Stimulated activated naive CD8-positive, alpha-beta T cell treated with anti-CD3 and anti-CD28 coated beads, Interleukin-15, amount 100 ng/mL, for 72 hours (primary cell): ENCODE measurements at regions not wholly inside any gene's neighbourhood (a gene's known extent, or its start where the extent isn't known, plus 50 kb on each side); places are given as distances from the start of the nearest gene placed in this dataset.
"Not testable (repeated sequence)": the region's sequence is repeated elsewhere in the genome, so short reads cannot be mapped to it uniquely, and the experiment has no call there.

ENCODE experiments used
- ATAC-seq: fragments of 150-1000 bp; cut with Tn5 transposase; 2 replicates; pipeline ENCODE4 v1.10.0; 2021; ENCODE audit warnings: mild to moderate bottlenecking, moderate library complexity
- DNase-seq, 2 donors: peaks; one replicate each; pipeline ENCODE4 v3.0.0; 2021 to 2022
- H3K27ac Mint-ChIP-seq, 2 donors: one replicate each; pipeline ENCODE4 v1.8.0; 2022; ENCODE audit warnings: mild to moderate bottlenecking in 2 of 2, mixed read lengths in 2 of 2, moderate library complexity in 2 of 2
- H3K27me3 Mint-ChIP-seq: one replicate; pipeline ENCODE4 v1.8.0; 2022; ENCODE audit warnings: mixed read lengths
- H3K4me1 Mint-ChIP-seq: one replicate; pipeline ENCODE4 v1.8.0; 2022; ENCODE audit warnings: mild to moderate bottlenecking, mixed read lengths
- H3K4me3 Mint-ChIP-seq, 2 donors: one replicate each; pipeline ENCODE4 v1.8.0; 2022; ENCODE audit warnings: mild to moderate bottlenecking in 2 of 2, mixed read lengths in 2 of 2, moderate library complexity in 1 of 2
- H3K9me3 Mint-ChIP-seq, 2 donors: one replicate each; pipeline ENCODE4 v1.8.0; 2022; ENCODE audit warnings: mixed read lengths in 2 of 2

GRCh38 chr14:25351269-25351668 is 301.3 kb upstream of the STXBP6 start:
- Mint-ChIP-seq H3K9me3 (peaks cover 0 to 6% of the 10 kb centered on the region in 2 donors), H3K27ac (no peak overlapping the region), H3K4me3 (no peak overlapping the region), H3K27me3 (no peaks in the 10 kb centered on the region), H3K4me1 (no peaks in the 10 kb centered on the region)
- ATAC-seq (no peak), DNase-seq (no peak)

DNA sequence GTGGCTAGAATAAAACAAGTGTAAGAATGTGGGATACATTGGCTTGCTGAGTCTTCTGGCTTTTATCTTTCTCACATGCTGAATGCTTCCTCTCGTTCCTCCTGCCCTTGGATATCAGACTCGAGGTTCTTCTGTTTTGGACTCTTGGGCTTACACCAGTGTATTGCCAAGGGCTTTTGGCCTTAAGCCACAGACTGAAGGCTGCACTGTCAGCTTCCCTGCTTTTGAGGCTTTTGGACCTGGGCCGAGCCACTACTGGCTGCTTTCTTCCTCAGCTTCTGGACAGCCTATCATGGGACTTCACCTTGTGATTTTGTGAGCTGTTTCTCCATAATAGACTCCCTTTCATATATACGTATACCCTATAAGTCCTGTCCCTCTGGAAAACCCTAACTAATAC is 300.9 kb upstream of the STXBP6 start:
- Mint-ChIP-seq H3K27me3 (no peaks in the 10 kb centered on the region), H3K9me3 (peaks cover 0 to 6% of the 10 kb centered on the region in 2 donors), H3K4me3 (no peak overlapping the region), H3K27ac (no peak overlapping the region), H3K4me1 (no peaks in the 10 kb centered on the region)
- ATAC-seq (no peak), DNase-seq (no peak)

GRCh38 chr14:25350021-25350420 is 300.1 kb upstream of the STXBP6 start:
- Mint-ChIP-seq H3K4me1 (no peaks in the 10 kb centered on the region), H3K4me3 (no peak overlapping the region), H3K27ac (no peak overlapping the region), H3K9me3 (peaks cover 3 to 6% of the 10 kb centered on the region in 2 donors), H3K27me3 (no peaks in the 10 kb centered on the region)
- ATAC-seq (no peak), DNase-seq (no peak)

DNA sequence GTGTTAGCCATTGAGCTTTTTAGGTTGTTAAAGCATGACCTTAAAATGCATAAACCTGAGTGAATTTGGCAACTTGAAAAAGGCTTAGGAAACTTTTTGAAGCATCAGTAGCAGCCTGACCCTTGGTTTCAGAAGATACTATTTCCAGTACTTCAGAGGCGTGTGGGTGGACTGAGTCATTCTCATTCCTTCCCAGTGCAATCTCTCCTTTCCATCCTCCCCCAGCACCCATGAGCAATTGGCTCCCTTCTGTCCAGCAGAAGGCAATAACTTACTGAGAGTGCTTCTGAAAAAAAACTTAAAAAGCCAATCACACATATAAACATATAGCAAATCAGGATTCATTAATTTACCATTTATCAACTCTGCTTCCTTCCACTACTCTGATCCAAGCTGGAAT is 299.3 kb upstream of the STXBP6 start:
- no peak overlapping the region for H3K27ac Mint-ChIP-seq
- H3K27me3 Mint-ChIP-seq: no peaks in the 10 kb centered on the region
- DNase-seq: no peak
- ATAC-seq: no peak
- H3K4me1 Mint-ChIP-seq: no peaks in the 10 kb centered on the region
- peaks cover 6 to 10% of the 10 kb centered on the region in 2 donors for H3K9me3 Mint-ChIP-seq
- H3K4me3 Mint-ChIP-seq: no peak overlapping the region

- DNase-seq (no peak), ATAC-seq (no peak)
- H3K4me1 Mint-ChIP-seq: no peaks in the 10 kb centered on the region
- H3K27ac Mint-ChIP-seq: no peak overlapping the region
- H3K27me3 Mint-ChIP-seq: no peaks in the 10 kb centered on the region
- H3K4me3 Mint-ChIP-seq: no peak overlapping the region
- H3K9me3 Mint-ChIP-seq: peaks cover 22 to 41% of the 10 kb centered on the region in 2 donors
These were observed 290.9 kb upstream of the STXBP6 start for GRCh38 chr14:25340882-25341281.

GRCh38 chr14:25322784-25323183 is 272.8 kb upstream of the STXBP6 start:
- DNase-seq: no peak
- H3K4me3 Mint-ChIP-seq: no peak overlapping the region
- no peaks in the 10 kb centered on the region for H3K4me1 Mint-ChIP-seq
- H3K27me3 Mint-ChIP-seq: no peaks in the 10 kb centered on the region
- no peak for ATAC-seq
- no peak overlapping the region for H3K27ac Mint-ChIP-seq
- H3K9me3 Mint-ChIP-seq: peaks cover 0 to 5% of the 10 kb centered on the region in 2 donors

- ATAC-seq, DNase-seq, H3K27ac Mint-ChIP-seq, H3K9me3 Mint-ChIP-seq, H3K27me3 Mint-ChIP-seq, H3K4me1 Mint-ChIP-seq, H3K4me3 Mint-ChIP-seq: not testable (repeated sequence)
These were observed 266.1 kb upstream of the STXBP6 start for GRCh38 chr14:25316007-25316406.

DNA sequence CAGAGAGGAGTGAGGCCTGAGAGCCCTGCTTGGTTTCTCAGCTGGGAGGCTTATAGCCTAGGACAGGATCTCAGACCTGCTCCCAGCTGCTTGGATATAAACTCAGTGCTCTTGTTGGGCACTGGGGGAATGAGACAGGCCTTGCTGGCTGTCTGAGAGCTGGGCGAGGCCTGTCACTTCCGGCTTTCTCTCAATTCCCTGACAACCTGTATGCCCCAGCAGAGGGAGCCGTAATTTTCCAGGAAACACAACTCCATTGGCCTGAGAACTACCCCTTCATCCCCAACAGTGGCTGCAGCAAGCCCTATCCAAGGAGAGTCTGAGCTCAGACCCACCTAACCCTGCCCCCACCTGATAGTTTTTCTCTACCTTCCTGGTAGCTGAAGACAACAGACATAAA is 258.3 kb upstream of the STXBP6 start:
- Mint-ChIP-seq H3K27me3 (no peaks in the 10 kb centered on the region), H3K4me3 (no peak overlapping the region), H3K4me1 (no peaks in the 10 kb centered on the region), H3K9me3 (peaks cover 0 to 8% of the 10 kb centered on the region in 2 donors), H3K27ac (peak overlapping the region in 1 of 2 donors; percentile 51)
- ATAC-seq (no peak), DNase-seq (no peak)

- no peak for DNase-seq
- ATAC-seq: no peak
- Mint-ChIP-seq H3K4me1 (no peaks in the 10 kb centered on the region), H3K4me3 (no peak overlapping the region), H3K27ac (no peak overlapping the region), H3K27me3 (no peaks in the 10 kb centered on the region), H3K9me3 (peaks cover 0 to 8% of the 10 kb centered on the region in 2 donors)
These were observed 254.0 kb upstream of the STXBP6 start for GRCh38 chr14:25303934-25304333.

DNA sequence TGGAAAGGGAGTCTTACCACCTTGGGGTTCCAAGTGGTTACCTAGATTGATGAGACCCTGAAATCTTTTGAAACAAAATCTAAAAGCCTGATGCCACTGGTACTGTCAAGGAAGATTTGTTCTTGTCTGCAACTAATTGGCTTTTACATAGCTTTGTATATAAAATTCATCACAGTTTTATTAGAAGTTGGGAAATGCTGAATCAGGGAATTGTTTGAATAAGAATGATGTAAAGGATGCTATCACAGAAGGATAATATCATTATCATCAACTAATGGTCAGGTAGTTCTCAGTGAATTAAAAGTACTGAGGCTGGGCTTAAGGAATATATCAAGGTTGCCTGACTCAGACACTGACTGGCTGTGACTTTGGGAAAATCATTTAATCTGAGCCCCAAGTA is 248.3 kb upstream of the STXBP6 start:
- Mint-ChIP-seq H3K4me1 (no peaks in the 10 kb centered on the region), H3K4me3 (no peak overlapping the region), H3K9me3 (no peaks in the 10 kb centered on the region), H3K27me3 (no peaks in the 10 kb centered on the region), H3K27ac (no peak overlapping the region)
- ATAC-seq (no peak), DNase-seq (no peak)

DNA sequence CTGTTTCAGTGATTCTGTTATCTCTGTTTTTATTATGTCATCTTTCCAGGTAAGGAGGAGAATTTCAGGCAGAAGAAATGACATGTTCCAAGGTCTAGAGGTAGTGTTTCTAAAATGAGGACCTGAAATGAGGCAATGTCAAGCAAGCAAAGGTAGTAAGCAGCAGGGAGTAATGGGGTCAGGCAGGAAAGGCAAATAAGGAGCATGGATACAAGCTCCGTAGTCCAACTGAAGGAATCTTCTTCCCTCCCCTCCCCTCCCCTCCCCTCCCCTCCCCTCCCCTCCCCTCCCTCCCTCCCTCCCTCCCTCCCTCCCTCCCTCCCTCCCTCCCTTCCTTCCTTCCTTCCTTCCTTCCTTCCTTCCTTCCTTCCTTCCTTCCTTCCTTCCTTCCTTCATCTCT is 240.2 kb upstream of the STXBP6 start:
- not testable (repeated sequence) for ATAC-seq, H3K9me3 Mint-ChIP-seq, H3K27ac Mint-ChIP-seq, H3K4me1 Mint-ChIP-seq, H3K27me3 Mint-ChIP-seq, DNase-seq, H3K4me3 Mint-ChIP-seq

DNA sequence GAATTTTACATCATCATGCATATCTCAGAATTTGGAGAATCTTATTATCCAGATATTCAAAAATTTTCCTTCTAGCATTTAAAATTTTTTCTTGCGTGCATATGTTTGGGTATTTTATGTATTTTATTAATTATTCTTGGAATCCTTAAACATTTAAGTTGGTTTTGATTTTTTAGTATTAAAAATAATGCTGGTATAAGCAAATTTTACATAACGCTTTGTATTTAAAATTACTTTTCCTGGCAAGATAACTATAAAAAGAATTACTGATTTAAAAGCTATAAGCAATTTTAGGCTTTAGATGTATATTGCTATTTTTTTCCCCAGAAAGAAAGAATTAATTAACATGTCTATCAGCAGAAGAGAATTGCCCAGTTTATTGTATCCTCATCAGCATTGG is 224.6 kb upstream of the STXBP6 start:
- DNase-seq (no peak), ATAC-seq (no peak)
- Mint-ChIP-seq H3K27me3 (no peaks in the 10 kb centered on the region), H3K27ac (no peak overlapping the region), H3K4me3 (no peak overlapping the region), H3K9me3 (peaks cover 0 to 4% of the 10 kb centered on the region in 2 donors), H3K4me1 (no peaks in the 10 kb centered on the region)

DNA sequence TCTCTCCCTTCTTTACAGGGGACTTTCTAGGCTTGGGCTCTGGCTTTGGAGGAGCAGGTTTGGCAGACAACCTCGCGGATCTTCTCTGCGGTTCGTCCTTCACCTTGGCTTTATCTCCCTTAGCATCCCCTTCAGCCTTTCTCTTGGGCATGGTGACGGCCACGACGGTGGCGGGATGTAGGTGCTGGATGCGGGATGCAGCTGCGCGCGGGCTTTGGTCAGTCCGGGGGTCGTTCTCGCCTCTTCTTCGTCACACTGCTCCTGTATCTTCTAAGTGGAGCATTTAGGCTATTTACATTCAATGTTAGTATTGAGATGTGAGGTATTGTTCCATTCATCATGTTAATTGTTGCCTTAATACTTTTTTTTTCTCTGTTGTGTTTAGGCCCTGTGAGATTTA is 217.2 kb upstream of the STXBP6 start:
- Mint-ChIP-seq H3K9me3 (peaks cover 0 to 4% of the 10 kb centered on the region in 2 donors), H3K4me1 (no peaks in the 10 kb centered on the region), H3K4me3 (no peak overlapping the region), H3K27me3 (no peaks in the 10 kb centered on the region), H3K27ac (no peak overlapping the region)
- no peak for ATAC-seq
- no peak for DNase-seq

GRCh38 chr14:25259470-25259869 is 209.5 kb upstream of the STXBP6 start:
- ATAC-seq: no peak
- no peak for DNase-seq
- Mint-ChIP-seq H3K27ac (no peak overlapping the region), H3K4me3 (no peak overlapping the region), H3K27me3 (no peaks in the 10 kb centered on the region), H3K9me3 (no peaks in the 10 kb centered on the region), H3K4me1 (no peaks in the 10 kb centered on the region)

GRCh38 chr14:25252793-25253192 is 202.8 kb upstream of the STXBP6 start:
- Mint-ChIP-seq H3K27me3 (no peaks in the 10 kb centered on the region), H3K9me3 (no peaks in the 10 kb centered on the region), H3K4me1 (no peaks in the 10 kb centered on the region), H3K4me3 (no peak overlapping the region), H3K27ac (no peak overlapping the region)
- no peak for ATAC-seq
- no peak for DNase-seq

DNA sequence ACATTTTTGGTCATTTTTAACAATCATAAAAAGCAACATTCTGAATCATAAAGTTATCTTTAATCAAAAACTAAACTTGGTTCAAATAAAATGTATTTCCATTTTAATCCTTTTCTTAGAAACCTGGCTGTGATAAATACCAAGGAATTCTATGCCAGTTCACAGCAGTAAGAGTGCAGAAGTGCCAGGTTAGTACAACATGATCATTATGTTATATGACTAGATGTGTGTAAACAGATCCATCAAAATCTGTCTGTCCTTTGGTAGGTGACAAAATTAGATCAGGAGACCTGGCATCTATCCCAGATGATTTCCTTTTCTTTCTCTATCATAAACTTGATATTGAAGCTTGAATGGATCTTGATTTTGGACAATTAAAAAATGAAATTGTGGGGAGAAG is 200.6 kb upstream of the STXBP6 start:
- no peak for DNase-seq
- no peaks in the 10 kb centered on the region for H3K27me3 Mint-ChIP-seq
- no peak overlapping the region for H3K27ac Mint-ChIP-seq
- H3K4me1 Mint-ChIP-seq: no peaks in the 10 kb centered on the region
- H3K9me3 Mint-ChIP-seq: peaks cover 0 to 7% of the 10 kb centered on the region in 2 donors
- ATAC-seq: no peak
- no peak overlapping the region for H3K4me3 Mint-ChIP-seq

DNA sequence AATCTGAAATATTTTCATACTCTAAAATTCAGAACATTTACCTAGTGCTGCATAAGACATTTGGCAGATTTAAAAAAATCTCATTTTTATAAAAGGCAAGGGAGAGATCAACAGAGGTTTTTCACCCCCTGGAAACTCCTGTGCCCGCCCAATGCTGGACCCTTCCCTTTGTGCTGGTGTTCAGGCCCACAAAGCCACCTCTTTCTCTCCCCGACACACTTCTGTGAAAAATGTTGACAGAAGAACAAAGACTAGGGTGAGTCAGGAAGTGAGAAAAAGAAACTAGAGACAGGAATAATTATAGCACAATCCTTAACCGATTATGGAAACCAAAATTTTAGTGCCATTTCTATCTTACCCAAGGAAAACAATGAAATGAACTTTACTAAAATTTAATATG is 197.7 kb upstream of the STXBP6 start:
- ATAC-seq: no peak

More for the DNA sequence above, 197.7 kb upstream of the STXBP6 start:
- Mint-ChIP-seq H3K9me3 (peaks cover 0 to 12% of the 10 kb centered on the region in 2 donors), H3K27ac (no peak overlapping the region), H3K4me3 (no peak overlapping the region), H3K4me1 (no peaks in the 10 kb centered on the region), H3K27me3 (peaks cover 6% of the 10 kb centered on the region)
- DNase-seq: no peak
